Astrocyte (in vitro differentiated cells and primary cell): ENCODE measurements at regions not wholly inside any gene's neighbourhood (a gene's known extent, or its start where the extent isn't known, plus 50 kb on each side); places are given as distances from the start of the nearest gene placed in this dataset.

ENCODE experiments used
- EZH2 ChIP-seq: IDR thresholded peaks from 2 replicates; pipeline ENCODE4 v1.6.1; 2012; ENCODE audit warnings: mild to moderate bottlenecking, low read length, inconsistent platforms; ENCODE audit not compliant: insufficient read depth
- TF ChIP-seq, protein P1 (sequence below): IDR thresholded peaks from 2 replicates; pipeline ENCODE4 v1.5.1; 2011; ENCODE audit warnings: low read depth, mild to moderate bottlenecking, inconsistent platforms, low read length, moderate library complexity; ENCODE audit not compliant: insufficient read depth

DNA sequence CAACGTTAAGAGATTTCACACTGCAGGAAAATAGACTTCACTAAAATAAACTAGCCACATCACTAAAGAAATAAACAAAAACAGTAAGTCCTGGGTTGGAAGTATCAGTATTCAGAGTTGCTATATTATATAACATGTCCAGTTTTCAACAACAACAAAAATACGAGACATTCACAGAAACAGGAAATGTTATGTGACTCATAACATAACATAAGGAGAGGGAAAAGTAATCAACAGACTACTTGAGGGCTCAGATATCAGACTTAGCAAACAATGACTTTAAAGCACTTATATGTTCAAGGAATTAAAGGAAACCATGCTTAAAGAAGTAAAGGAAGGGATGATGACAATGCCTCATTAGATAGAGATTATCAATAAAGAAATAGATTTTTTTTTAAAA, 73.5 kb upstream of the MKLN1 start:
- TF ChIP-seq, protein P1, sequence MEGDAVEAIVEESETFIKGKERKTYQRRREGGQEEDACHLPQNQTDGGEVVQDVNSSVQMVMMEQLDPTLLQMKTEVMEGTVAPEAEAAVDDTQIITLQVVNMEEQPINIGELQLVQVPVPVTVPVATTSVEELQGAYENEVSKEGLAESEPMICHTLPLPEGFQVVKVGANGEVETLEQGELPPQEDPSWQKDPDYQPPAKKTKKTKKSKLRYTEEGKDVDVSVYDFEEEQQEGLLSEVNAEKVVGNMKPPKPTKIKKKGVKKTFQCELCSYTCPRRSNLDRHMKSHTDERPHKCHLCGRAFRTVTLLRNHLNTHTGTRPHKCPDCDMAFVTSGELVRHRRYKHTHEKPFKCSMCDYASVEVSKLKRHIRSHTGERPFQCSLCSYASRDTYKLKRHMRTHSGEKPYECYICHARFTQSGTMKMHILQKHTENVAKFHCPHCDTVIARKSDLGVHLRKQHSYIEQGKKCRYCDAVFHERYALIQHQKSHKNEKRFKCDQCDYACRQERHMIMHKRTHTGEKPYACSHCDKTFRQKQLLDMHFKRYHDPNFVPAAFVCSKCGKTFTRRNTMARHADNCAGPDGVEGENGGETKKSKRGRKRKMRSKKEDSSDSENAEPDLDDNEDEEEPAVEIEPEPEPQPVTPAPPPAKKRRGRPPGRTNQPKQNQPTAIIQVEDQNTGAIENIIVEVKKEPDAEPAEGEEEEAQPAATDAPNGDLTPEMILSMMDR: no peak
- TF ChIP-seq EZH2: no peak
